ENCODE measurements at regions not wholly inside any gene's neighbourhood (a gene's known extent, or its start where the extent isn't known, plus 50 kb on each side); places are given as distances from the start of the nearest gene placed in this dataset.

DNA sequence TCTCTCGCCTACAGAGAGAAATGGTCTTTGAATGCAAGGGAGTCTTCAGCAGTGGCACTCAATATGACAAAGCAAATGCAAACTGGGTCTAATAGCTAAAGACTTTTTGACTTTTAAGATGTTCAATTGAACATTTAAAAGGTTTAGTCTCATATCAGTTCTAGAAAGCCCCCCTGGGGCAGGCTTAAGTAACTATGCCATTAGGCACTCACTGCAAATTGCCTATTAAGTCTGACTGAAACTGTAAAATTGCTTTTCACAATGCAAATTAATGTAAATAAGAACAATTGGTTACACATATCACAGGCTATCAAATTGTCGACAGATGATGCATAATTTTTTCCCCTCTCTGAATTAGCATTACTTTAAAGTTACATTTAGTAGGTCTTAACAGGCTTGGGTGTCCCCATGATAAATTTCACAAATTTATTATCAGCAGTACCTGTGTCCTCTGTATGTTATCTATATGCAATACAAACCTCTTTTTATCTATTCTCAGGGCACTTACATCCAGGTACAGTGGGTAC, 329.1 kb downstream of the LRRIQ3 start:
- Histone ChIP-seq H3K9me3 (no peaks in the 10 kb centered on the region), H3K4me3 (no peak overlapping the region), H3K4me1 (ENCODE audit: control insufficient read depth in 1 of 2, low read depth in 2 of 2) (no peaks in the 10 kb centered on the region), H3K27ac (no peak overlapping the region), H3K36me3 (no peaks in the 10 kb centered on the region), H3K27me3 (replicated peaks; ENCODE audit: insufficient read depth) (no peaks in the 10 kb centered on the region)
- DNase-seq (ENCODE audit: low spot score) (no peak), ATAC-seq (ENCODE audit: insufficient number of reproducible peaks, low FRiP score, low read depth) (no peak)
- TF ChIP-seq, protein P1, sequence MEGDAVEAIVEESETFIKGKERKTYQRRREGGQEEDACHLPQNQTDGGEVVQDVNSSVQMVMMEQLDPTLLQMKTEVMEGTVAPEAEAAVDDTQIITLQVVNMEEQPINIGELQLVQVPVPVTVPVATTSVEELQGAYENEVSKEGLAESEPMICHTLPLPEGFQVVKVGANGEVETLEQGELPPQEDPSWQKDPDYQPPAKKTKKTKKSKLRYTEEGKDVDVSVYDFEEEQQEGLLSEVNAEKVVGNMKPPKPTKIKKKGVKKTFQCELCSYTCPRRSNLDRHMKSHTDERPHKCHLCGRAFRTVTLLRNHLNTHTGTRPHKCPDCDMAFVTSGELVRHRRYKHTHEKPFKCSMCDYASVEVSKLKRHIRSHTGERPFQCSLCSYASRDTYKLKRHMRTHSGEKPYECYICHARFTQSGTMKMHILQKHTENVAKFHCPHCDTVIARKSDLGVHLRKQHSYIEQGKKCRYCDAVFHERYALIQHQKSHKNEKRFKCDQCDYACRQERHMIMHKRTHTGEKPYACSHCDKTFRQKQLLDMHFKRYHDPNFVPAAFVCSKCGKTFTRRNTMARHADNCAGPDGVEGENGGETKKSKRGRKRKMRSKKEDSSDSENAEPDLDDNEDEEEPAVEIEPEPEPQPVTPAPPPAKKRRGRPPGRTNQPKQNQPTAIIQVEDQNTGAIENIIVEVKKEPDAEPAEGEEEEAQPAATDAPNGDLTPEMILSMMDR (IDR thresholded peaks at IDR 0.05), result no peak

GRCh38 chr1:73862355-73862754, 335.6 kb downstream of the LRRIQ3 start:
- Histone ChIP-seq H3K27ac (no peak overlapping the region), H3K36me3 (no peaks in the 10 kb centered on the region), H3K4me1 (ENCODE audit: control insufficient read depth in 1 of 2, low read depth in 2 of 2) (no peaks in the 10 kb centered on the region), H3K27me3 (replicated peaks; ENCODE audit: insufficient read depth) (no peaks in the 10 kb centered on the region), H3K9me3 (no peaks in the 10 kb centered on the region), H3K4me3 (no peak overlapping the region)
- DNase-seq (ENCODE audit: low spot score) (no peak), ATAC-seq (ENCODE audit: insufficient number of reproducible peaks, low FRiP score, low read depth) (no peak)
- TF ChIP-seq, protein P1 (IDR thresholded peaks at IDR 0.05), result no peak

GRCh38 chr1:73860421-73860950, 337.5 kb downstream of the LRRIQ3 start:
- Histone ChIP-seq H3K4me1 (ENCODE audit: control insufficient read depth in 1 of 2, low read depth in 2 of 2) (no peaks in the 10 kb centered on the region), H3K36me3 (no peaks in the 10 kb centered on the region), H3K4me3 (no peak overlapping the region), H3K27ac (no peak overlapping the region), H3K9me3 (no peaks in the 10 kb centered on the region), H3K27me3 (replicated peaks; ENCODE audit: insufficient read depth) (no peaks in the 10 kb centered on the region)
- DNase-seq (ENCODE audit: low spot score) (no peak), ATAC-seq (ENCODE audit: insufficient number of reproducible peaks, low FRiP score, low read depth) (no peak)
- TF ChIP-seq, protein P1 (IDR thresholded peaks at IDR 0.05), result no peak

DNA sequence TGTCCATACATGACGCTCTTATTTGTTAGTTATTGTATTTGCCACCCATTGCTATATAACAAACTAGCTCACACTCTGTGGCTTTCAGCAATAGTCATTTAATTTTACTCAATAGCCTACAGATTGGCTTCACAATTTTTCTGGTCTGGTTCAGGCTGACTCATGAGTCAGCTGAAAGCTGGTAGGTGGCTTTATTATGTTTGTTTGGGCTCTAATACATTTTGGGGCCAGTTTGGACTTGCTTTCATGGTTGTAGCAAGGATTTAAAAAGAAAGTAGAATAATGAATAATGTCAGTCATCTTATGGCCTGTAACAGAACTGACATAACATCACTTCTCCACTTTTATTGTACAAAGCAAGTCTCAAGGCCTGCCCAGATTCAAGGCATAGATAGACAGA, 338.7 kb downstream of the LRRIQ3 start:
- ATAC-seq (ENCODE audit: insufficient number of reproducible peaks, low FRiP score, low read depth) (no peak), DNase-seq (ENCODE audit: low spot score) (no peak)
- TF ChIP-seq, protein P1 (IDR thresholded peaks at IDR 0.05), result no peak
- Histone ChIP-seq H3K36me3 (no peaks in the 10 kb centered on the region), H3K9me3 (no peaks in the 10 kb centered on the region), H3K4me1 (ENCODE audit: control insufficient read depth in 1 of 2, low read depth in 2 of 2) (no peaks in the 10 kb centered on the region), H3K4me3 (no peak overlapping the region), H3K27ac (no peak overlapping the region), H3K27me3 (replicated peaks; ENCODE audit: insufficient read depth) (no peaks in the 10 kb centered on the region)

GRCh38 chr1:73854527-73854926, 343.4 kb downstream of the LRRIQ3 start:
- Histone ChIP-seq H3K4me1 (ENCODE audit: control insufficient read depth in 1 of 2, low read depth in 2 of 2) (no peaks in the 10 kb centered on the region), H3K9me3 (no peaks in the 10 kb centered on the region), H3K27ac (no peak overlapping the region), H3K4me3 (no peak overlapping the region), H3K36me3 (no peaks in the 10 kb centered on the region), H3K27me3 (replicated peaks; ENCODE audit: insufficient read depth) (no peaks in the 10 kb centered on the region)
- TF ChIP-seq, protein P1 (IDR thresholded peaks at IDR 0.05), result no peak
- ATAC-seq (ENCODE audit: insufficient number of reproducible peaks, low FRiP score, low read depth) (no peak), DNase-seq (ENCODE audit: low spot score) (no peak)

Measured in thoracic aorta (tissue), 2 donors.